B cell (primary cell): ENCODE measurements at regions not wholly inside any gene's neighbourhood (a gene's known extent, or its start where the extent isn't known, plus 50 kb on each side); places are given as distances from the start of the nearest gene placed in this dataset.

Experiments used
- ATAC-seq: fragments of 200-7000 bp; cut with Tn5 transposase; one replicate; pipeline ENCODE4 v1.10.0; 2021; ENCODE audit warnings: low read depth, mild to moderate bottlenecking, moderate number of reproducible peaks, moderate library complexity
- CTCF ChIA-PET: fragments of 350-600 bp; sonication (Branson Sonifier 250); formaldehyde crosslinking; loops from one replicate; lab custom pipeline; 2021; ENCODE audit warnings: antibody characterized with exemption, inconsistent platforms; lab: Charles Lee
- POLR2A ChIA-PET: fragments of 350-600 bp; sonication (Branson Sonifier 250); formaldehyde crosslinking; loops from one replicate; lab custom pipeline; 2021; ENCODE audit warnings: antibody characterized with exemption; lab: Charles Lee
- DNase-seq: peaks from one replicate; pipeline ENCODE4 v3.0.0; 2013
- H2AFZ ChIP-seq: 2 replicates; pipeline ENCODE4 v1.6.1; 2012; ENCODE audit warnings: mild to moderate bottlenecking, low read depth, low read length; ENCODE audit not compliant: insufficient read depth, poor library complexity, severe bottlenecking
- H3K27ac ChIP-seq, 2 donors: 1 replicate in 1 of 2; 2 replicates in 1 of 2; pipeline ENCODE4 v1.5.1; 2012 to 2013; ENCODE audit warnings: low read length in 2 of 2, mild to moderate bottlenecking in 2 of 2, moderate library complexity in 1 of 2
- H3K27me3 ChIP-seq, 4 experiments: fragments of 200-600 bp in 1 of 4; sonication (generic) in 1 of 4; replicated peaks in 1 of 4; 1 replicate in 2 of 4; 2 replicates in 2 of 4; pipeline versions ENCODE4 v1.6.1 to v1.7.0; 2013 to 2016; ENCODE audit warnings: low read length in 3 of 4, mild to moderate bottlenecking in 2 of 4, mixed read lengths in 1 of 4, moderate library complexity in 1 of 4; ENCODE audit not compliant: insufficient read depth in 4 of 4, control insufficient read depth in 3 of 4; ENCODE audit errors: control extremely low read depth in 1 of 4
- H3K36me3 ChIP-seq, 2 experiments: replicated peaks in 1 of 2; 1 replicate in 1 of 2; 2 replicates in 1 of 2; pipeline versions ENCODE4 v1.6.1 to v1.7.1; 2013; ENCODE audit warnings: low read length in 1 of 2; ENCODE audit not compliant: insufficient read depth in 2 of 2, control insufficient read depth in 1 of 2; ENCODE audit errors: control extremely low read depth in 1 of 2, extremely low read depth in 1 of 2
- H3K4me1 ChIP-seq, 2 donors: fragments of 200-600 bp in 1 of 2; sonication (generic) in 1 of 2; 1 replicate in 1 of 2; 2 replicates in 1 of 2; pipeline versions ENCODE4 v1.5.1 to v1.6.1; 2013 to 2017; ENCODE audit warnings: low read length in 2 of 2; ENCODE audit not compliant: control insufficient read depth in 2 of 2, insufficient read depth in 2 of 2
- H3K4me2 ChIP-seq: replicated peaks from 2 replicates; pipeline ENCODE3; 2012; ENCODE audit warnings: mild to moderate bottlenecking, low read depth, low read length; ENCODE audit not compliant: poor library complexity, severe bottlenecking
- H3K4me3 ChIP-seq, 5 experiments: fragments of 200-600 bp in 1 of 5; sonication (generic) in 1 of 5; 1 replicate in 3 of 5; 2 replicates in 2 of 5; pipeline versions ENCODE4 v1.5.1 to v1.7.0; 2011 to 2016; ENCODE audit warnings: low read length in 4 of 5, mild to moderate bottlenecking in 4 of 5, low read depth in 2 of 5, control low read depth in 1 of 5, moderate library complexity in 1 of 5; ENCODE audit not compliant: insufficient read depth in 1 of 5; ENCODE audit errors: control extremely low read depth in 1 of 5, extremely low read depth in 1 of 5
- H3K79me2 ChIP-seq: fragments of 200-600 bp; sonication (generic); one replicate; pipeline ENCODE4 v1.6.0; 2016; ENCODE audit warnings: low read length; ENCODE audit not compliant: control insufficient read depth, insufficient read depth
- H3K9ac ChIP-seq: fragments of 200-600 bp; sonication (generic); 2 replicates; pipeline ENCODE4 v1.6.1; 2017; ENCODE audit warnings: mild to moderate bottlenecking, low read length, moderate library complexity
- H3K9me3 ChIP-seq, 3 donors: one replicate each; pipeline versions ENCODE4 v1.6.1 to v1.7.1; 2013; ENCODE audit warnings: low read length in 2 of 3; ENCODE audit not compliant: control insufficient read depth in 2 of 3, insufficient read depth in 1 of 3; ENCODE audit errors: control extremely low read depth in 1 of 3
- H4K20me1 ChIP-seq: 2 replicates; pipeline ENCODE4 v1.6.0; 2012; ENCODE audit warnings: mild to moderate bottlenecking, low read length; ENCODE audit not compliant: insufficient read depth, control insufficient read depth, poor library complexity, severe bottlenecking
- H3K27ac Mint-ChIP-seq: one replicate; pipeline ENCODE4 v1.8.0; 2021; ENCODE audit warnings: mixed read lengths
- H3K27me3 Mint-ChIP-seq: one replicate; pipeline ENCODE4 v1.8.0; 2021; ENCODE audit warnings: mixed read lengths
- H3K4me1 Mint-ChIP-seq: one replicate; pipeline ENCODE4 v1.8.0; 2021; ENCODE audit warnings: mixed read lengths
- H3K4me3 Mint-ChIP-seq: one replicate; pipeline ENCODE4 v1.8.0; 2021; ENCODE audit warnings: mixed read lengths
- H3K9me3 Mint-ChIP-seq: one replicate; pipeline ENCODE4 v1.8.0; 2022; ENCODE audit warnings: mixed read lengths; ENCODE audit not compliant: insufficient read depth
- EZH2 ChIP-seq: IDR thresholded peaks from 2 replicates; pipeline ENCODE4 v1.6.1; 2012; ENCODE audit warnings: borderline replicate concordance, low read depth, mild to moderate bottlenecking, moderate library complexity, low read length; ENCODE audit not compliant: insufficient read depth, poor library complexity, severe bottlenecking
- WGBS: methylation state at CpG from one replicate; pipeline ENCODE4 v1.1.5; 2013; ENCODE audit warnings: missing lambda C conversion rate; ENCODE audit not compliant: insufficient coverage; 5-methylcytosine and 5-hydroxymethylcytosine counted together
- intact Hi-C: fragments of 100-400 bp; cut with micrococcal nuclease; formaldehyde crosslinking; loops from one replicate; pipeline ENCODE4 v1.10.0; 2022
- TF ChIP-seq, protein P1 (sequence below): fragments of 200-600 bp; IDR thresholded peaks from one replicate; pipeline ENCODE4 v1.8.0; 2022; ENCODE audit warnings: antibody characterized with exemption, mild to moderate bottlenecking

- Histone ChIP-seq H3K27me3 (peaks cover 0 to 13% (median 0%) of the 10 kb centered on the region in 4 experiments), H3K4me2 (no peak overlapping the region), H3K4me1 (peaks cover 5 to 8% of the 10 kb centered on the region in 2 donors), H2AFZ (no peak overlapping the region), H3K36me3 (no peaks in the 10 kb centered on the region), H3K4me3 (no peak overlapping the region), H3K9me3 (peaks cover 0 to 6% (median 0%) of the 10 kb centered on the region in 3 donors), H3K79me2 (no peaks in the 10 kb centered on the region), H3K9ac (no peak overlapping the region), H3K27ac (no peak overlapping the region), H4K20me1 (no peaks in the 10 kb centered on the region)
- TF ChIP-seq EZH2, result no peak
- TF ChIP-seq, protein P1, sequence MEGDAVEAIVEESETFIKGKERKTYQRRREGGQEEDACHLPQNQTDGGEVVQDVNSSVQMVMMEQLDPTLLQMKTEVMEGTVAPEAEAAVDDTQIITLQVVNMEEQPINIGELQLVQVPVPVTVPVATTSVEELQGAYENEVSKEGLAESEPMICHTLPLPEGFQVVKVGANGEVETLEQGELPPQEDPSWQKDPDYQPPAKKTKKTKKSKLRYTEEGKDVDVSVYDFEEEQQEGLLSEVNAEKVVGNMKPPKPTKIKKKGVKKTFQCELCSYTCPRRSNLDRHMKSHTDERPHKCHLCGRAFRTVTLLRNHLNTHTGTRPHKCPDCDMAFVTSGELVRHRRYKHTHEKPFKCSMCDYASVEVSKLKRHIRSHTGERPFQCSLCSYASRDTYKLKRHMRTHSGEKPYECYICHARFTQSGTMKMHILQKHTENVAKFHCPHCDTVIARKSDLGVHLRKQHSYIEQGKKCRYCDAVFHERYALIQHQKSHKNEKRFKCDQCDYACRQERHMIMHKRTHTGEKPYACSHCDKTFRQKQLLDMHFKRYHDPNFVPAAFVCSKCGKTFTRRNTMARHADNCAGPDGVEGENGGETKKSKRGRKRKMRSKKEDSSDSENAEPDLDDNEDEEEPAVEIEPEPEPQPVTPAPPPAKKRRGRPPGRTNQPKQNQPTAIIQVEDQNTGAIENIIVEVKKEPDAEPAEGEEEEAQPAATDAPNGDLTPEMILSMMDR, result no peak
- ATAC-seq (no peak), DNase-seq (no peak)
- H3K4me3 Mint-ChIP-seq, result no peak overlapping the region
- intact Hi-C loops, result no loop called here
- no peaks in the 10 kb centered on the region for H3K9me3 Mint-ChIP-seq
- no peak overlapping the region for H3K27ac Mint-ChIP-seq
- POLR2A ChIA-PET, result no interaction called here
- WGBS, result 17% methylated on average over 1 of the region's 1 CpG
- peaks cover 4% of the 10 kb centered on the region for H3K27me3 Mint-ChIP-seq
- CTCF ChIA-PET, result interaction anchor here (1.3 to 3.3 kb wide), 2 partner anchors 9 to 11 kb away, joined by 3 to 13 read pairs; no protein-coding TSS in a partner anchor
- H3K4me1 Mint-ChIP-seq, result peaks cover 8% of the 10 kb centered on the region
Measured at GRCh38 chr15:66957431-66957720, 108.0 kb upstream of the SMAD3 start.

DNA sequence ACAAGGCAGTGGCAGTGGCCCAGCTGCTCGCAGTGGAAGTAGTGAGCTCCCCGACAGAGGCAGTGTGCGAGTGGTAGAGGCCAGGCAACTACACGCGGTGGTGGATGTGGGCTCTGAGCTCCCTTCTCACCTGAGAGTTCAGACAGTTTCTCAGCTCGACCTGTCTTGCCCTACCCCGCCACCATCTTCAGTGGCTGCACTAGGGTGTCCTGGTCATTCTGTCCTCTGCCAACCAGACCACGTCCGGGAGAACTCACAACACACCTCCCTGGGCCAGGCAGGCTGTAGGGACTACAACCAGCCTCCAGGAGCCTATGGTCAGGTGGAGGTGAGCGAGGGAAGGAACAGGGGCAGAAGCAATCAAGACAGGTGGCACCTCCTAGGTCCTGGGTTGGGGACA is 106.3 kb upstream of the SMAD3 start:
- Histone ChIP-seq H3K9ac (no peak overlapping the region), H3K4me2 (no peak overlapping the region), H3K79me2 (no peaks in the 10 kb centered on the region), H3K36me3 (no peaks in the 10 kb centered on the region), H3K4me3 (no peak overlapping the region), H3K27ac (no peak overlapping the region), H3K27me3 (no peaks in the 10 kb centered on the region), H3K9me3 (no peaks in the 10 kb centered on the region), H2AFZ (no peak overlapping the region), H4K20me1 (no peaks in the 10 kb centered on the region), H3K4me1 (peaks cover 0 to 5% of the 10 kb centered on the region in 2 donors)
- peaks cover 7% of the 10 kb centered on the region for H3K4me1 Mint-ChIP-seq
- H3K27ac Mint-ChIP-seq, result no peak overlapping the region
- CTCF ChIA-PET, result interaction anchor here (3.3 kb wide), 1 partner anchor 13 kb away, joined by 13 read pairs; no protein-coding TSS in a partner anchor
- no peaks in the 10 kb centered on the region for H3K27me3 Mint-ChIP-seq
- WGBS, result 98% methylated on average over 7 of the region's 10 CpGs
- no peak overlapping the region for H3K4me3 Mint-ChIP-seq
- POLR2A ChIA-PET, result no interaction called here
- intact Hi-C loops, result no loop called here
- no peak for ATAC-seq
- no peak for TF ChIP-seq EZH2
- TF ChIP-seq, protein P1, result no peak
- no peaks in the 10 kb centered on the region for H3K9me3 Mint-ChIP-seq
- DNase-seq, result no peak
